HEK293 (cell line): ENCODE measurements at regions not wholly inside any gene's neighbourhood (a gene's known extent, or its start where the extent isn't known, plus 50 kb on each side); places are given as distances from the start of the nearest gene placed in this dataset.
"Not testable (repeated sequence)": the region's sequence is repeated elsewhere in the genome, so short reads cannot be mapped to it uniquely, and the experiment has no call there.

Source experiments
- CTCF ChIA-PET: fragments of 350-600 bp; formaldehyde crosslinking; extraction: SDS; loops from one replicate; lab custom pipeline; 2021; ENCODE audit warnings: antibody characterized with exemption; lab: Yijun Ruan, JAX
- POLR2A ChIA-PET: fragments of 300-600 bp; formaldehyde crosslinking; extraction: SDS; loops from one replicate; lab custom pipeline; 2020; ENCODE audit warnings: antibody characterized with exemption, inconsistent platforms; lab: Yijun Ruan, JAX
- H3K27ac ChIP-seq: fragments of 200-500 bp; sonication (Bioruptor generic); 2 replicates; pipeline ENCODE4 v1.5.1; 2014; ENCODE audit warnings: low read depth, low read length, control low read depth, inconsistent platforms; ENCODE audit errors: extremely low read depth
- H3K36me3 ChIP-seq, 2 experiments: fragments of 200-500 bp in 1 of 2; sonication (Bioruptor generic) in 1 of 2; 1 replicate in 1 of 2; 2 replicates in 1 of 2; pipeline ENCODE4 v1.5.1; 2014 to 2017; ENCODE audit warnings: inconsistent platforms in 2 of 2, low read length in 2 of 2; ENCODE audit not compliant: control insufficient read depth in 2 of 2, insufficient read depth in 1 of 2
- H3K4me1 ChIP-seq: fragments of 200-500 bp; sonication (Bioruptor generic); 2 replicates; pipeline ENCODE4 v1.5.1; 2014; ENCODE audit warnings: mild to moderate bottlenecking, low read length, inconsistent platforms; ENCODE audit not compliant: control insufficient read depth, insufficient read depth
- H3K4me3 ChIP-seq: 2 replicates; pipeline ENCODE4 v1.5.1; 2011; ENCODE audit warnings: low read depth, mild to moderate bottlenecking, control low read depth, low read length, moderate library complexity
- H3K9me3 ChIP-seq: fragments of 200-500 bp; sonication (Bioruptor generic); 2 replicates; pipeline ENCODE4 v1.5.1; 2014; ENCODE audit warnings: low read depth, low read length, inconsistent platforms; ENCODE audit not compliant: control insufficient read depth, insufficient read depth
- GFI1B ChIP-seq: fragments of 450-650 bp; formaldehyde crosslinking; IDR thresholded peaks from 2 replicates; pipeline ENCODE4 v1.5.1; 2016; ENCODE audit warnings: missing biosample characterization, missing genetic modification characterization
- KLF10 ChIP-seq: fragments of 450-650 bp; IDR thresholded peaks from 2 replicates; pipeline ENCODE4 v1.5.1; 2018; ENCODE audit warnings: missing biosample characterization, mild to moderate bottlenecking, missing genetic modification characterization
- ZBTB20 ChIP-seq: fragments of 450-650 bp; formaldehyde crosslinking; IDR thresholded peaks from 2 replicates; pipeline ENCODE4 v1.5.1; 2016; ENCODE audit warnings: missing biosample characterization, missing genetic modification characterization
- ZNF146 ChIP-seq: fragments of 450-650 bp; formaldehyde crosslinking; IDR thresholded peaks from 2 replicates; pipeline ENCODE4 v1.5.1; 2016; ENCODE audit warnings: missing biosample characterization, missing genetic modification characterization
- ZNF302 ChIP-seq: fragments of 450-650 bp; formaldehyde crosslinking; IDR thresholded peaks from 2 replicates; pipeline ENCODE4 v1.5.1; 2016; ENCODE audit warnings: missing biosample characterization, missing genetic modification characterization, low read depth
- ZNF350 ChIP-seq: fragments of 450-650 bp; formaldehyde crosslinking; IDR thresholded peaks from 2 replicates; pipeline ENCODE4 v1.5.0; 2017; ENCODE audit warnings: missing biosample characterization, mild to moderate bottlenecking, missing genetic modification characterization
- ZNF518A ChIP-seq: fragments of 450-650 bp; formaldehyde crosslinking; conservative IDR thresholded peaks from 2 replicates; pipeline ENCODE4 v1.5.1; 2016; ENCODE audit warnings: low read depth, missing biosample characterization, missing genetic modification characterization
- ZNF580 ChIP-seq: fragments of 450-650 bp; formaldehyde crosslinking; IDR thresholded peaks from 2 replicates; pipeline ENCODE4 v1.5.1; 2016; ENCODE audit warnings: missing biosample characterization, missing genetic modification characterization
- ZNF660 ChIP-seq: fragments of 450-650 bp; IDR thresholded peaks from 2 replicates; pipeline ENCODE4 v1.5.1; 2018; ENCODE audit warnings: missing biosample characterization, mild to moderate bottlenecking, missing genetic modification characterization
- TF ChIP-seq, protein P1 (sequence below): fragments of 450-650 bp; formaldehyde crosslinking; IDR thresholded peaks from 2 replicates; pipeline ENCODE4 v1.5.1; 2016; ENCODE audit warnings: missing biosample characterization, missing genetic modification characterization
- TF ChIP-seq, protein P2 (sequence below): fragments of 450-650 bp; formaldehyde crosslinking; IDR thresholded peaks from 2 replicates; pipeline ENCODE4; 2016; ENCODE audit warnings: missing biosample characterization, missing genetic modification characterization

DNA sequence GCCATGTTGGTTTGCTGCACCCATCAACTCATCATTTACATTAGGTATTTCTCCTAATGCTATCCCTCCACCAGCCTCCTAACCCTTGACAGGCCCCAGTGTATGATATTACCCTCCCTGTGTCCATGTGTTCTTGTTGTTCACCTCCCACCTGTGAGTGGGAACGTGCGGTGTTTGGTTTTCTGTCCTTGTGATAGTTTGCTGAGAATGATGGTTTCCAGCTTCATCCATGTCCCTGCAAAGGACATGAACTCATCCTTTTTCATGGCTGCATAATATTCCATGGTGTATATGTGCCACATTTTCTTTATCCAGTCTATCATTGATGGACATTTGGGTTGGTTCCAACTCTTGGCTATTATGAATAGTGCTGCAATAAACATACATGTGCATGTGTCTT lies 184.0 kb downstream of the EDEM1 start:
- H3K4me3 ChIP-seq, H3K4me1 ChIP-seq, CTCF ChIA-PET, H3K9me3 ChIP-seq, H3K36me3 ChIP-seq, POLR2A ChIA-PET, H3K27ac ChIP-seq: not testable (repeated sequence)
- TF ChIP-seq ZNF146 = 0 out of 2 replicates have a peak, but pooled peaks have one; percentile 53

DNA sequence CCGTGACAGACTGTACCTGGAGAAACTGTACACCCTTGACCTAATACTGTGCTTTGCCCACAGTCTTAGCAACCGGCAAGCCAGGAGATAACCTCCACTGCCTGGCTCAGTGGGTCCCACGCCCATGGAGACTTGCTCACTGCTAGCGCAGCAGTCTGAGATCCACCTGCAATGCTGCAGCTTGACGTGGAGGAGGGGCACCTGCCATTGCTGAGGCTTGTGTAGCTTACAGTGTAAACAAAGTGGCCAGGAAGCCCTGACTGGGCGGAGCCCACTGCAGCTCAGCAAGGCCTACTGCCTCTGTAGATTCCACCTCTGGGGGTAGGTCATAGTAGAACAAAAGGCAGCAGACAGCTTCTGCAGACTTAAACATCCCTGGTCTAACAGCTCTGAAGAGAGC lies 189.3 kb downstream of the EDEM1 start:
- no peaks in the 10 kb centered on the region for H3K36me3 ChIP-seq
- ChIA-PET POLR2A (no interaction called here), CTCF (no interaction called here)
- H3K9me3 ChIP-seq = no peaks in the 10 kb centered on the region
- H3K4me1 ChIP-seq = no peaks in the 10 kb centered on the region
- no peak overlapping the region for H3K4me3 ChIP-seq
- TF ChIP-seq, protein P1, sequence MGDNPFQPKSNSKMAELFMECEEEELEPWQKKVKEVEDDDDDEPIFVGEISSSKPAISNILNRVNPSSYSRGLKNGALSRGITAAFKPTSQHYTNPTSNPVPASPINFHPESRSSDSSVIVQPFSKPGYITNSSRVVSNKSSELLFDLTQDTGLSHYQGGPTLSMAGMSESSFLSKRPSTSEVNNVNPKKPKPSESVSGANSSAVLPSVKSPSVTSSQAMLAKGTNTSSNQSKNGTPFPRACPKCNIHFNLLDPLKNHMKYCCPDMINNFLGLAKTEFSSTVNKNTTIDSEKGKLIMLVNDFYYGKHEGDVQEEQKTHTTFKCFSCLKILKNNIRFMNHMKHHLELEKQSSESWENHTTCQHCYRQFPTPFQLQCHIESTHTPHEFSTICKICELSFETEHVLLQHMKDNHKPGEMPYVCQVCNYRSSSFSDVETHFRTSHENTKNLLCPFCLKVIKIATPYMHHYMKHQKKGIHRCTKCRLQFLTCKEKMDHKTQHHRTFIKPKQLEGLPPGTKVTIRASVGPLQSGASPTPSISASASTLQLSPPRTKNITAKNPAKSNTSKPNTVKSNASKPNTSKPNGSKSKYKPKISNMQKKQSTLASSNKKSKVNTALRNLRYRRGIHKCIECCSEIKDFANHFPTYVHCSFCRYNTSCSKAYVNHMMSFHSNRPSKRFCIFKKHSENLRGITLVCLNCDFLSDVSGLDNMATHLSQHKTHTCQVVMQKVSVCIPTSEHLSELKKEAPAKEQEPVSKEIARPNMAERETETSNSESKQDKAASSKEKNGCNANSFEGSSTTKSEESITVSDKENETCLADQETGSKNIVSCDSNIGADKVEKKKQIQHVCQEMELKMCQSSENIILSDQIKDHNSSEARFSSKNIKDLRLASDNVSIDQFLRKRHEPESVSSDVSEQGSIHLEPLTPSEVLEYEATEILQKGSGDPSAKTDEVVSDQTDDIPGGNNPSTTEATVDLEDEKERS = no peak
- TF ChIP-seq, all 188 proteins: peak for 0
- no peak overlapping the region for H3K27ac ChIP-seq

GRCh38 chr3:5379266-5379665 lies 191.8 kb downstream of the EDEM1 start:
- POLR2A ChIA-PET, H3K9me3 ChIP-seq: not testable (repeated sequence)

GRCh38 chr3:5383486-5384263 lies 196.2 kb downstream of the EDEM1 start:
- H3K4me3 ChIP-seq, H3K27ac ChIP-seq, H3K36me3 ChIP-seq, CTCF ChIA-PET, H3K9me3 ChIP-seq, H3K4me1 ChIP-seq, POLR2A ChIA-PET: not testable (repeated sequence)

More at GRCh38 chr3:5379266-5379665, 191.8 kb downstream of the EDEM1 start:
- CTCF ChIA-PET, H3K27ac ChIP-seq, H3K4me3 ChIP-seq, H3K36me3 ChIP-seq, H3K4me1 ChIP-seq: not testable (repeated sequence)

DNA sequence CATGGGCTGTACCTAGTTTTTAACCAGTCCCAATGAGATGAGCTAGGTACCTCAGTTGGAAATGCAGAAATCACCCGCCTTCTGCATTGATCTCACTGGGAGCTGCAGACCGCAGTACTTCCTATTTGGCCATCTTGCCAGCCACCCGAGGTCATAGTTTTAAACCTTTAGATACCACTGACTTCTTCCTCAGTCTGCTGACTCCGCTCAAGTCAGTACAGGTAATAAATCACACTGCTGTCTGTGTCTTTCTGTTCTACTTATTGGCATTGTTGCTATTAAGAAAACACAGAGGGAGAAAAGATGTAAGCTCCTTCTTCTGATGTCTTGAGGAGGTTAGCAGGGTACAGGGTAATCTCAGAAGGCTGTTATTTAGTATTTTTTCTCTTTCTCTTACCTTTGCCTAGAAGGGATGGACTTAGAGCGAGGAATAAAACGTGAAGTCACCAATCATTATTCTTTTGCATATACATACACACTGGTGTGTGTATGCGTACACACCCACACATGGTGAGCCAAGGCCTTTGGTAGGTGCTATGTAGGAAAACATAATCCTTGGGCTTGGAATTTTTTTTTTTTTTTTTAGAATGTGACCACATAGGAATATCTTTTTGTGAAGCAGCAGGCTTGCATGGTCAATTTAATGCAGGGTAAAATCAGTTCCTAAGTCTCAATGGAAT lies 197.2 kb downstream of the EDEM1 start:
- no peak for TF ChIP-seq ZNF580 (tag by site-specific recombination)
- no peak for TF ChIP-seq KLF10 (tag by site-specific recombination)
- TF ChIP-seq ZNF518A = no peak
- no peak for TF ChIP-seq GFI1B (tag by site-specific recombination)
- TF ChIP-seq, protein P2, sequence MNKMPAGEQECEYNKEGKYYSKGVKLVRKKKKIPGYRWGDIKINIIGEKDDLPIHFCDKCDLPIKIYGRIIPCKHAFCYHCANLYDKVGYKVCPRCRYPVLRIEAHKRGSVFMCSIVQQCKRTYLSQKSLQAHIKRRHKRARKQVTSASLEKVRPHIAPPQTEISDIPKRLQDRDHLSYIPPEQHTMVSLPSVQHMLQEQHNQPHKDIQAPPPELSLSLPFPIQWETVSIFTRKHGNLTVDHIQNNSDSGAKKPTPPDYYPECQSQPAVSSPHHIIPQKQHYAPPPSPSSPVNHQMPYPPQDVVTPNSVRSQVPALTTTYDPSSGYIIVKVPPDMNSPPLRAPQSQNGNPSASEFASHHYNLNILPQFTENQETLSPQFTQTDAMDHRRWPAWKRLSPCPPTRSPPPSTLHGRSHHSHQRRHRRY = no peak
- TF ChIP-seq ZBTB20 (tag by site-specific recombination) = no peak
- no peak for TF ChIP-seq ZNF350
- no peak for TF ChIP-seq ZNF660 (tag by site-specific recombination)
- no peak for TF ChIP-seq ZNF302 (tag by site-specific recombination)
- H3K4me3 ChIP-seq = no peak overlapping the region
- H3K27ac ChIP-seq = no peak overlapping the region
- no peaks in the 10 kb centered on the region for H3K4me1 ChIP-seq
- no peaks in the 10 kb centered on the region for H3K9me3 ChIP-seq
- ChIA-PET CTCF (interaction anchor here (0.6 kb wide), 1 partner anchor 403 kb away, joined by 3 read pairs; no protein-coding TSS in a partner anchor), POLR2A (no interaction called here)
- no peaks in the 10 kb centered on the region for H3K36me3 ChIP-seq
